Colonic mucosa (tissue), 4 donors: ENCODE measurements at regions not wholly inside any gene's neighbourhood (a gene's known extent, or its start where the extent isn't known, plus 50 kb on each side); places are given as distances from the start of the nearest gene placed in this dataset.

Experiments
- DNase-seq: peaks from one replicate; pipeline ENCODE4 v3.0.0-alpha.2; 2020
- H3K27ac ChIP-seq: fragments of 200-600 bp; one replicate; pipeline ENCODE4 v1.8.0; 2021
- H3K27me3 ChIP-seq: fragments of 200-600 bp; one replicate; pipeline ENCODE4 v1.8.0; 2021
- H3K36me3 ChIP-seq: fragments of 200-600 bp; one replicate; pipeline ENCODE4 v1.8.0; 2021
- H3K4me1 ChIP-seq: fragments of 200-600 bp; one replicate; pipeline ENCODE4 v1.8.0; 2021; ENCODE audit warnings: mild to moderate bottlenecking
- H3K4me3 ChIP-seq: fragments of 200-600 bp; one replicate; pipeline ENCODE4 v1.8.0; 2021
- H3K9ac ChIP-seq, 2 donors: one replicate each; pipeline ENCODE4 v1.7.0; 2013; ENCODE audit warnings: control low read depth in 2 of 2, low read depth in 2 of 2, low read length in 2 of 2
- H3K9me3 ChIP-seq: fragments of 200-600 bp; one replicate; pipeline ENCODE4 v1.8.0; 2021
- CTCF ChIP-seq: fragments of 200-600 bp; IDR thresholded peaks from one replicate; pipeline ENCODE4 v1.8.0; 2022; ENCODE audit warnings: antibody characterized with exemption, mild to moderate bottlenecking
- intact Hi-C: fragments of 100-400 bp; cut with DNase I; formaldehyde crosslinking; loops from one replicate; pipeline ENCODE4 v1.14.1; 2022
- donor health status: healthy.
- donor health status: DM: no; HTN: no; CAD: no.
- donor health status: DM: no; HTN: no; CAD: no.

GRCh38 chr4:115655626-115656025, 542.2 kb upstream of the NDST4 start:
- H3K9ac ChIP-seq, result no peak overlapping the region
- no peaks in the 10 kb centered on the region for H3K27me3 ChIP-seq
- H3K9me3 ChIP-seq, result no peaks in the 10 kb centered on the region
- H3K36me3 ChIP-seq, result no peaks in the 10 kb centered on the region
- DNase-seq, result no peak
- H3K4me1 ChIP-seq, result no peaks in the 10 kb centered on the region
- no peak overlapping the region for H3K27ac ChIP-seq
- intact Hi-C loops, result no loop called here
- H3K4me3 ChIP-seq, result no peak overlapping the region
- TF ChIP-seq CTCF, result no peak

GRCh38 chr4:115648786-115649185, 535.4 kb upstream of the NDST4 start:
- H3K4me3 ChIP-seq, result no peak overlapping the region
- no peak overlapping the region for H3K27ac ChIP-seq
- intact Hi-C loops, result no loop called here
- H3K36me3 ChIP-seq, result no peaks in the 10 kb centered on the region
- no peak for DNase-seq
- H3K9me3 ChIP-seq, result no peaks in the 10 kb centered on the region
- H3K4me1 ChIP-seq, result no peaks in the 10 kb centered on the region
- TF ChIP-seq CTCF, result no peak
- no peaks in the 10 kb centered on the region for H3K27me3 ChIP-seq
- H3K9ac ChIP-seq, result no peak overlapping the region

- TF ChIP-seq CTCF, result no peak
- no peaks in the 10 kb centered on the region for H3K27me3 ChIP-seq
- H3K4me3 ChIP-seq, result no peak overlapping the region
These were observed 515.9 kb upstream of the NDST4 start for GRCh38 chr4:115629270-115629669.

GRCh38 chr4:115609631-115610030, 496.2 kb upstream of the NDST4 start:
- intact Hi-C loops, result no loop called here
- H3K9me3 ChIP-seq, result no peaks in the 10 kb centered on the region
- no peak overlapping the region for H3K9ac ChIP-seq
- DNase-seq, result no peak
- H3K27me3 ChIP-seq, result no peaks in the 10 kb centered on the region
- no peak overlapping the region for H3K27ac ChIP-seq
- no peak for TF ChIP-seq CTCF
- H3K36me3 ChIP-seq, result no peaks in the 10 kb centered on the region
- no peak overlapping the region for H3K4me3 ChIP-seq
- no peaks in the 10 kb centered on the region for H3K4me1 ChIP-seq

More at GRCh38 chr4:115629270-115629669, 515.9 kb upstream of the NDST4 start:
- no peaks in the 10 kb centered on the region for H3K4me1 ChIP-seq
- no peaks in the 10 kb centered on the region for H3K36me3 ChIP-seq
- DNase-seq, result no peak
- H3K9me3 ChIP-seq, result no peaks in the 10 kb centered on the region
- intact Hi-C loops, result no loop called here
- H3K9ac ChIP-seq, result no peak overlapping the region
- H3K27ac ChIP-seq, result no peak overlapping the region

- no peak overlapping the region for H3K9ac ChIP-seq
- TF ChIP-seq CTCF, result no peak
- no peaks in the 10 kb centered on the region for H3K27me3 ChIP-seq
- no peaks in the 10 kb centered on the region for H3K4me1 ChIP-seq
- no peaks in the 10 kb centered on the region for H3K36me3 ChIP-seq
- H3K4me3 ChIP-seq, result no peak overlapping the region
- no peak for DNase-seq
- intact Hi-C loops, result no loop called here
- H3K9me3 ChIP-seq, result no peaks in the 10 kb centered on the region
- H3K27ac ChIP-seq, result no peak overlapping the region
These were observed 493.9 kb upstream of the NDST4 start for GRCh38 chr4:115607311-115607710.
